LNCAP (cell line): ENCODE measurements at regions not wholly inside any gene's neighbourhood (a gene's known extent, or its start where the extent isn't known, plus 50 kb on each side); places are given as distances from the start of the nearest gene placed in this dataset.
A peak's percentile ranks its signal among the peaks of the same experiment; 100 is the strongest.

Experiments
- CTCF ChIP-seq: fragments of 450-650 bp; IDR thresholded peaks from 2 replicates; pipeline ENCODE4 v1.5.1; 2017; ENCODE audit warnings: mild to moderate bottlenecking

GRCh38 chr17:33661975-33662374 is 368.9 kb upstream of the ASIC2 start:
- no peak for TF ChIP-seq CTCF

GRCh38 chr17:33664116-33664840 is 371.2 kb upstream of the ASIC2 start:
- TF ChIP-seq CTCF = no peak

- TF ChIP-seq CTCF = no peak
Measured at GRCh38 chr17:33667052-33667509, 374.0 kb upstream of the ASIC2 start.

GRCh38 chr17:33667671-33668070 is 374.6 kb upstream of the ASIC2 start:
- no peak for TF ChIP-seq CTCF

- TF ChIP-seq CTCF = no peak
Measured at GRCh38 chr17:33668516-33668915, 375.4 kb upstream of the ASIC2 start.

- TF ChIP-seq CTCF = no peak
Measured at GRCh38 chr17:33671491-33671890, 378.4 kb upstream of the ASIC2 start.

GRCh38 chr17:33674685-33675084 is 381.6 kb upstream of the ASIC2 start:
- TF ChIP-seq CTCF = peak; percentile 80

GRCh38 chr17:33676444-33676843 is 383.3 kb upstream of the ASIC2 start:
- TF ChIP-seq CTCF = no peak
